ENCODE measurements at regions not wholly inside any gene's neighbourhood (a gene's known extent, or its start where the extent isn't known, plus 50 kb on each side); places are given as distances from the start of the nearest gene placed in this dataset.

DNA sequence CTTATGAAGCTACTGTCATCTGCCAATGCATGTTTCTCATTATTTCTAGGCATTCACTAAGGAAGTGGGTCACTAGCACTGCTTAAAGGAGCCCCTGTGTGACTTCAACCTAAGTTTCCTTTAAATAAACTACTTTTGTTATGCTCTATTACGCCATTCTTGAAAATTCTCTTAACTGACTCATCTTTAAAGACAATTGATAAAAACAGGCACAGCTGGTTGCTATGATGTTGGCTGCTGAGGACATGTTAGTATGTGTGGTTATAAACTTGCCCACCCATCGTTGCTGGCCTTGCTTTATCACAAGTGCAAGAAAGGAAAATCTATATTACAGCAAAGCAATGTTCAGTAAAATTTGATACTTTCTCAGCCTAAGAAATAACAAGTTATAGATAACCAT is 75.8 kb upstream of the CNTNAP4 start:
- Histone ChIP-seq H3K4me1 (peaks cover 0 to 1% (median 0%) of the 10 kb centered on the region in 3 donors), H3K36me3 (no peaks in the 10 kb centered on the region), H3K27ac (no peak overlapping the region), H3K9me3 (no peaks in the 10 kb centered on the region), H3K27me3 (no peaks in the 10 kb centered on the region), H3K4me3 (no peak overlapping the region)
- FAIRE-seq (no peak), ATAC-seq (no peak), DNase-seq (no peak)
- intact Hi-C loops (cut with DNase I): no loop called here
- WGBS, 2 donors: 58 to 64% methylated on average over 2 of the region's 2 CpGs
- no peak for TF ChIP-seq CTCF (IDR thresholded peaks at IDR 0.05)

DNA sequence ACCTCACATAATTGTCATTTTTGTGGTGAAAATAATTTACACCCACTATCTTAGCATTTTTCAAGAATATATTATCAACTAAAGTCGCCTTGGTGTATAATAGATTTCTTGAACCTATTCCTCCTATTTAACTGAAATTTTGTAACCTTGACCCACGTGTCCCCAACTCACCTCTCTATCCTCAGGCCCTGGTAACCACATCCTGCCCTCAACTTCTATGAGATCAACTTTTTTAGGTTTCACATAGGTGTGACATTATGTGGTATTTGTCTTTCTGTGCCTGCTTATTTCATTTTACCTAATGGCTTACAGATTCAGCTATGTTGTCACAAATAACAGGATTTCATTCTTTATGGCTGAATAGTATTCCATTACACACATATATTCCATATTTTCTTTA is 73.0 kb upstream of the CNTNAP4 start:
- Histone ChIP-seq H3K9me3 (no peaks in the 10 kb centered on the region), H3K4me3 (no peak overlapping the region), H3K36me3 (no peaks in the 10 kb centered on the region), H3K27me3 (no peaks in the 10 kb centered on the region), H3K4me1 (no peaks in the 10 kb centered on the region), H3K27ac (no peak overlapping the region)
- intact Hi-C loops (cut with DNase I): no loop called here
- TF ChIP-seq CTCF (IDR thresholded peaks at IDR 0.05): no peak
- ATAC-seq (no peak), FAIRE-seq (no peak), DNase-seq (no peak)
- 43 to 66% methylated on average over 2 of the region's 2 CpGs for WGBS, 2 donors

DNA sequence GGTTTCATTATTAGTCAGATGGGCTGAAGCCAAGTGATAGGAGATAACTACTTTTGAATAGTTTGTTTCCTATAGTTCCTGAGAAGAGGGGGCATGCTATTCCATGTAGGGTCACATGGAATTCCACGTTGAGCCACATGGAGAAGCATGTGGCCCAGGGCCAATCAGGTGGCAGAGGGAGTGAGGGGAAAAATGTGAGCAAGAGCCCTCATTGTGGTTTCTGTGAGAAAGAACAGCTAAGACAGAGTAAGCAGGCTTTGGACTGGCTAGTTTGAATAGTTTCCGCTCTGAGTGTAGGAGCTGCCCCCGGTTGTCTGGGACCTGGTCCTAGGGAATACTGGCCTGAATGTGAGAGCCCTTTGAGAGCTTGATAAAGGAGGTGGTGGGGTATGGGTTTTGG is 69.9 kb upstream of the CNTNAP4 start:
- no peaks in the 10 kb centered on the region for H3K9me3 ChIP-seq
- no peak overlapping the region for H3K4me3 ChIP-seq
- ATAC-seq: no peak
- FAIRE-seq: no peak
- no peak for TF ChIP-seq CTCF (IDR thresholded peaks at IDR 0.05)
- H3K4me1 ChIP-seq: no peaks in the 10 kb centered on the region
- H3K36me3 ChIP-seq: no peaks in the 10 kb centered on the region
- no peaks in the 10 kb centered on the region for H3K27me3 ChIP-seq
- no peak for DNase-seq
- H3K27ac ChIP-seq: no peak overlapping the region
- intact Hi-C loops (cut with DNase I): no loop called here
- 45 to 48% methylated on average over 3 of the region's 3 CpGs for WGBS, 2 donors

DNA sequence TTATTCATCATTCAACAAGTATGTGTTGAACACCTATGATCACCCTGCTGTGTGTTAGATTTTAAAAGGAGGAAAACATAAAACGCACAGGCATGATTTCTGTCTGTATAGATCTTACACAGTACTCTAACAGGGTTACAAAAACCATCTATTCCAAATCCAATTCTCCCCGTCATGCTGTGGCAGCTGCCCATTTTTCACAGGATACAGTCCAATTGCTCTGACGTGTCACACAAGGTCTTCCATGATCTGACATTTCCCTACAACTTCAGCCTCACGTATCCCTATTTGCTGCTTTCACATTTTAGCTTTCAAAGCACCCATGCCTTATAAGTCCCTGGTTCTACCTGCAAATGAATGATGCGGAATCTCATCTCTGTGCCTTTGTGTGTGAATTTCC is 67.0 kb upstream of the CNTNAP4 start:
- DNase-seq: no peak
- Histone ChIP-seq H3K36me3 (no peaks in the 10 kb centered on the region), H3K4me1 (no peaks in the 10 kb centered on the region), H3K9me3 (no peaks in the 10 kb centered on the region), H3K27ac (no peak overlapping the region), H3K4me3 (no peak overlapping the region), H3K27me3 (no peaks in the 10 kb centered on the region)
- FAIRE-seq: no peak
- no peak for ATAC-seq
- TF ChIP-seq CTCF (IDR thresholded peaks at IDR 0.05): no peak
- intact Hi-C loops (cut with DNase I): no loop called here
- 72 to 83% methylated on average over 5 of the region's 5 CpGs for WGBS, 2 donors

DNA sequence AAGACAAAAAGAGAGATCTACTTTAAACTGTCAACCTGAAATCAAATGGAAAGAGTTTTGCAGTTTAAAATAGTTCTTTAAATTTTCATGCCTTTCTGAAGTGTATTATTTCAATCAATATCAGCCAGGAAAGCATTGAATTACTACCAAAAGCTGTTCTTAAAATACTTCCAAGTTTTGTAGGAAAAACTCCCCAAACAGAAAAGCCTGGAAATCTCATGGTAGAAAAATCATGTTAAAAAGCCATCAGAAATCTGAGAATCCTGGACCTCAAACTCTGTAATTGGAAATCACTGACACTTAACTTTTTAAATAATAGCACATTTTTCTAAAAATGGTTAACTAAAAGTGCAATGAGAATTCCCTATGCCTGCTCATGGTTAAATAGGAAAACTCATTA is 63.3 kb upstream of the CNTNAP4 start:
- FAIRE-seq (no peak), DNase-seq (no peak), ATAC-seq (no peak)
- no peak for TF ChIP-seq CTCF (IDR thresholded peaks at IDR 0.05)
- intact Hi-C loops (cut with DNase I): no loop called here
- Histone ChIP-seq H3K4me1 (no peaks in the 10 kb centered on the region), H3K27ac (no peak overlapping the region), H3K36me3 (no peaks in the 10 kb centered on the region), H3K9me3 (no peaks in the 10 kb centered on the region), H3K27me3 (no peaks in the 10 kb centered on the region), H3K4me3 (no peak overlapping the region)

All from pancreas (tissue), 10 donors.